ENCODE measurements at regions not wholly inside any gene's neighbourhood (a gene's known extent, or its start where the extent isn't known, plus 50 kb on each side); places are given as distances from the start of the nearest gene placed in this dataset.

DNA sequence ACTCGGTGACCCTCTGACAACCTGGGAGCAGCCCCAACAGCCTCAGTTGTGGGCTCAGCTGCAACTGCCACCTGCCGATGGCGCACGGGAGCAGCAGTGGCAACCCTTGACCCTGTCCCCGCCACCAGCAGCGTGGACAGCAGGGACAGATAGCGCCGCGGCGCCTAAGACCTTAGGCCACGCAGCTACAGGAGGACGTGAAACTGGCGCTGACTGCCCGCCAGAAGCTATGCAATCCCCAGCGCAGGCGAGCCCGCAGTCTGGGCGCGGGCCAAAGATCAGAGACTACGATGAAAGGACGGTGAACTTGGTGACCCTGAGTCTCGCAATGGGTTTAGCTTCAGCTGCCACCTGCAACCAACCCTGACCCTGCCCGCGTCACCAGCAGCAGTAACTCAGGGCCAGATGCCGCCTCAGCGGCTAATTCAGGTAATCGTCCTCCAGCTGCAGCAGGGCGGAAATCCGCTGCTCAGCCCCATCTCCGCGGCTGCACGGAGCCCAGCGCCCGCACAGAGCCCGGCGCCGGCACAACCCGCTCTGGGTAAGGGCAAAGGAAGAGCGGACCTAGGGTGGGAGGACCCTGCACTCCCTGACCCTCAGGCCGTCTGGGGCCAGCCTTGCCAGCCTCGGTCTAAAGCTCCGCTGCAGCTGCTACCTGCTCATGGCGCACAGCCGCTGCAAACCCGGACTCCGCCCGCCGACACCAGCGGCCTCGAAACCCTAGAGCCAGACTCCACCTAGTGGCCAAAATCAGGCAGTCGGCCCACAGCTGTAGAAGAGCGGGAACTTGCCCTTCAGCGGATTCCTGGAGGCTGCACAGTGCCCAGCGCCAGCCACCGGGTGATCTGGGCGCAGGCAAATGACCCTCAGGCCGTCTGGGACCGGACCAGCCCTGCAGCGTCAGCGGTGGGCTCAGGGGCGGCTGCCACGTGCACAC lies 85.1 kb downstream of the POTEC start (continued):
- TF ChIP-seq, protein P1, sequence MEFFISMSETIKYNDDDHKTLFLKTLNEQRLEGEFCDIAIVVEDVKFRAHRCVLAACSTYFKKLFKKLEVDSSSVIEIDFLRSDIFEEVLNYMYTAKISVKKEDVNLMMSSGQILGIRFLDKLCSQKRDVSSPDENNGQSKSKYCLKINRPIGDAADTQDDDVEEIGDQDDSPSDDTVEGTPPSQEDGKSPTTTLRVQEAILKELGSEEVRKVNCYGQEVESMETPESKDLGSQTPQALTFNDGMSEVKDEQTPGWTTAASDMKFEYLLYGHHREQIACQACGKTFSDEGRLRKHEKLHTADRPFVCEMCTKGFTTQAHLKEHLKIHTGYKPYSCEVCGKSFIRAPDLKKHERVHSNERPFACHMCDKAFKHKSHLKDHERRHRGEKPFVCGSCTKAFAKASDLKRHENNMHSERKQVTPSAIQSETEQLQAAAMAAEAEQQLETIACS (CRISPR knock-in tag; IDR thresholded peaks at IDR 0.05), result 0 out of 2 replicates have a peak, but pooled peaks have one; percentile 35
- TF ChIP-seq KDM2A (CRISPR knock-in tag; IDR thresholded peaks at IDR 0.05; ENCODE audit: borderline replicate concordance, low read depth) (peak; percentile 70; the same call in 1 of the 2 replicates), ZNF768 (CRISPR knock-in tag; IDR thresholded peaks at IDR 0.05) (peak; percentile 59; the same call in 1 of the 2 replicates), KAT8 (CRISPR knock-in tag; IDR thresholded peaks at IDR 0.05) (0 out of 2 replicates have a peak, but pooled peaks have one; percentile 26), HOXA3 (CRISPR knock-in tag; IDR thresholded peaks at IDR 0.05) (peak; percentile 39; the same call in 1 of the 2 replicates), NR2F6 (IDR thresholded peaks at IDR 0.05) (0 out of 2 replicates have a peak, but pooled peaks have one; percentile 9), NR2F6 (CRISPR knock-in tag; IDR thresholded peaks at IDR 0.05) (peak; percentile 21; the same call in 1 of the 2 replicates), HNRNPLL (IDR thresholded peaks at IDR 0.05; ENCODE audit: low read depth, low read length, poor library complexity, severe bottlenecking) (peak; percentile 50), STAG1 (CRISPR knock-in tag; IDR thresholded peaks at IDR 0.05) (peak; percentile 72), SAP130 (CRISPR knock-in tag; IDR thresholded peaks at IDR 0.05; ENCODE audit: low read depth) (0 out of 2 replicates have a peak, but pooled peaks have one; percentile 6), YEATS4 (CRISPR knock-in tag; IDR thresholded peaks at IDR 0.05; ENCODE audit: borderline replicate concordance) (peak; percentile 37; the same call in 1 of the 2 replicates)
- TF ChIP-seq, protein P2, sequence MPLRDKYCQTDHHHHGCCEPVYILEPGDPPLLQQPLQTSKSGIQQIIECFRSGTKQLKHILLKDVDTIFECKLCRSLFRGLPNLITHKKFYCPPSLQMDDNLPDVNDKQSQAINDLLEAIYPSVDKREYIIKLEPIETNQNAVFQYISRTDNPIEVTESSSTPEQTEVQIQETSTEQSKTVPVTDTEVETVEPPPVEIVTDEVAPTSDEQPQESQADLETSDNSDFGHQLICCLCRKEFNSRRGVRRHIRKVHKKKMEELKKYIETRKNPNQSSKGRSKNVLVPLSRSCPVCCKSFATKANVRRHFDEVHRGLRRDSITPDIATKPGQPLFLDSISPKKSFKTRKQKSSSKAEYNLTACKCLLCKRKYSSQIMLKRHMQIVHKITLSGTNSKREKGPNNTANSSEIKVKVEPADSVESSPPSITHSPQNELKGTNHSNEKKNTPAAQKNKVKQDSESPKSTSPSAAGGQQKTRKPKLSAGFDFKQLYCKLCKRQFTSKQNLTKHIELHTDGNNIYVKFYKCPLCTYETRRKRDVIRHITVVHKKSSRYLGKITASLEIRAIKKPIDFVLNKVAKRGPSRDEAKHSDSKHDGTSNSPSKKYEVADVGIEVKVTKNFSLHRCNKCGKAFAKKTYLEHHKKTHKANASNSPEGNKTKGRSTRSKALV (CRISPR knock-in tag; IDR thresholded peaks at IDR 0.05), result peak; percentile 69; the same call in 1 of the 2 replicates
- TF ChIP-seq, protein P3, sequence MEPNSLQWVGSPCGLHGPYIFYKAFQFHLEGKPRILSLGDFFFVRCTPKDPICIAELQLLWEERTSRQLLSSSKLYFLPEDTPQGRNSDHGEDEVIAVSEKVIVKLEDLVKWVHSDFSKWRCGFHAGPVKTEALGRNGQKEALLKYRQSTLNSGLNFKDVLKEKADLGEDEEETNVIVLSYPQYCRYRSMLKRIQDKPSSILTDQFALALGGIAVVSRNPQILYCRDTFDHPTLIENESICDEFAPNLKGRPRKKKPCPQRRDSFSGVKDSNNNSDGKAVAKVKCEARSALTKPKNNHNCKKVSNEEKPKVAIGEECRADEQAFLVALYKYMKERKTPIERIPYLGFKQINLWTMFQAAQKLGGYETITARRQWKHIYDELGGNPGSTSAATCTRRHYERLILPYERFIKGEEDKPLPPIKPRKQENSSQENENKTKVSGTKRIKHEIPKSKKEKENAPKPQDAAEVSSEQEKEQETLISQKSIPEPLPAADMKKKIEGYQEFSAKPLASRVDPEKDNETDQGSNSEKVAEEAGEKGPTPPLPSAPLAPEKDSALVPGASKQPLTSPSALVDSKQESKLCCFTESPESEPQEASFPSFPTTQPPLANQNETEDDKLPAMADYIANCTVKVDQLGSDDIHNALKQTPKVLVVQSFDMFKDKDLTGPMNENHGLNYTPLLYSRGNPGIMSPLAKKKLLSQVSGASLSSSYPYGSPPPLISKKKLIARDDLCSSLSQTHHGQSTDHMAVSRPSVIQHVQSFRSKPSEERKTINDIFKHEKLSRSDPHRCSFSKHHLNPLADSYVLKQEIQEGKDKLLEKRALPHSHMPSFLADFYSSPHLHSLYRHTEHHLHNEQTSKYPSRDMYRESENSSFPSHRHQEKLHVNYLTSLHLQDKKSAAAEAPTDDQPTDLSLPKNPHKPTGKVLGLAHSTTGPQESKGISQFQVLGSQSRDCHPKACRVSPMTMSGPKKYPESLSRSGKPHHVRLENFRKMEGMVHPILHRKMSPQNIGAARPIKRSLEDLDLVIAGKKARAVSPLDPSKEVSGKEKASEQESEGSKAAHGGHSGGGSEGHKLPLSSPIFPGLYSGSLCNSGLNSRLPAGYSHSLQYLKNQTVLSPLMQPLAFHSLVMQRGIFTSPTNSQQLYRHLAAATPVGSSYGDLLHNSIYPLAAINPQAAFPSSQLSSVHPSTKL (CRISPR knock-in tag; IDR thresholded peaks at IDR 0.05), result 0 out of 2 replicates have a peak, but pooled peaks have one; percentile 27
- TF ChIP-seq, protein P4, sequence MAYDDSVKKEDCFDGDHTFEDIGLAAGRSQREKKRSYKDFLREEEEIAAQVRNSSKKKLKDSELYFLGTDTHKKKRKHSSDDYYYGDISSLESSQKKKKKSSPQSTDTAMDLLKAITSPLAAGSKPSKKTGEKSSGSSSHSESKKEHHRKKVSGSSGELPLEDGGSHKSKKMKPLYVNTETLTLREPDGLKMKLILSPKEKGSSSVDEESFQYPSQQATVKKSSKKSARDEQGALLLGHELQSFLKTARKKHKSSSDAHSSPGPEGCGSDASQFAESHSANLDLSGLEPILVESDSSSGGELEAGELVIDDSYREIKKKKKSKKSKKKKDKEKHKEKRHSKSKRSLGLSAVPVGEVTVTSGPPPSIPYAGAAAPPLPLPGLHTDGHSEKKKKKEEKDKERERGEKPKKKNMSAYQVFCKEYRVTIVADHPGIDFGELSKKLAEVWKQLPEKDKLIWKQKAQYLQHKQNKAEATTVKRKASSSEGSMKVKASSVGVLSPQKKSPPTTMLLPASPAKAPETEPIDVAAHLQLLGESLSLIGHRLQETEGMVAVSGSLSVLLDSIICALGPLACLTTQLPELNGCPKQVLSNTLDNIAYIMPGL (CRISPR knock-in tag; IDR thresholded peaks at IDR 0.05; ENCODE audit: borderline replicate concordance in 1 of 2, low read depth in 1 of 2), result peak; percentile 58 to 66; a peak in 2 of 4 replicates
- TF ChIP-seq, protein P5, sequence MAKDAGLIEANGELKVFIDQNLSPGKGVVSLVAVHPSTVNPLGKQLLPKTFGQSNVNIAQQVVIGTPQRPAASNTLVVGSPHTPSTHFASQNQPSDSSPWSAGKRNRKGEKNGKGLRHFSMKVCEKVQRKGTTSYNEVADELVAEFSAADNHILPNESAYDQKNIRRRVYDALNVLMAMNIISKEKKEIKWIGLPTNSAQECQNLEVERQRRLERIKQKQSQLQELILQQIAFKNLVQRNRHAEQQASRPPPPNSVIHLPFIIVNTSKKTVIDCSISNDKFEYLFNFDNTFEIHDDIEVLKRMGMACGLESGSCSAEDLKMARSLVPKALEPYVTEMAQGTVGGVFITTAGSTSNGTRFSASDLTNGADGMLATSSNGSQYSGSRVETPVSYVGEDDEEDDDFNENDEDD (CRISPR knock-in tag; IDR thresholded peaks at IDR 0.05; ENCODE audit: borderline replicate concordance), result peak; percentile 82; the same call in 1 of the 2 replicates
